ENCODE measurements at regions not wholly inside any gene's neighbourhood (a gene's known extent, or its start where the extent isn't known, plus 50 kb on each side); places are given as distances from the start of the nearest gene placed in this dataset.

DNA sequence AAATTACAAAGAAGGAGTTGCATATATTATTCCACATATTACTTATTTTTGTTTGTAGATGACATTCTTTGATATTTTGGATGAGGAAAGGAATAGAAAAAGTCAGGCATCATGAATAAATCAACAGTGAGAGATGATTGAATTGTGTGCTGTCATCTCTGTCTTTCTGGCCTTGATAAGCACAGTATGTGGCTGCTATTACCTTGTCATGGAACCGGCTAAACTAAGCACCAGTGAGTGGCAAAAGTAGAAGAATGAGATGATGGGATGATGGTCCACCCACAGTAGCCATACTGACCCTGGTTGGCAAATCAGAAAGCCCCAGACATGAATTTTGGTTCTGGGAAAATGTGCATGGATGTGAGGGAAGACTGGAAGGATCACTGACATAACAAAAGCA is 361.2 kb upstream of the DMAC1 start:
- no peak for TF ChIP-seq EZH2phosphoT487 (IDR thresholded peaks at IDR 0.05; ENCODE audit: insufficient read depth, low read depth)
- no peak for TF ChIP-seq EZH2 (IDR thresholded peaks at IDR 0.05; ENCODE audit: insufficient read depth, poor library complexity, severe bottlenecking)
